GM18861 (cell line): ENCODE measurements at regions not wholly inside any gene's neighbourhood (a gene's known extent, or its start where the extent isn't known, plus 50 kb on each side); places are given as distances from the start of the nearest gene placed in this dataset.

Experiments
- ATAC-seq: cut with Tn5 transposase; IDR thresholded peaks from one replicate; pipeline ENCODE4 v1.9.1; 2021; ENCODE audit not compliant: unreplicated experiment

GRCh38 chr5:67434466-67434865, 237.9 kb upstream of the CD180 start:
- no peak for ATAC-seq

GRCh38 chr5:67432606-67433005, 236.0 kb upstream of the CD180 start:
- ATAC-seq = no peak

DNA sequence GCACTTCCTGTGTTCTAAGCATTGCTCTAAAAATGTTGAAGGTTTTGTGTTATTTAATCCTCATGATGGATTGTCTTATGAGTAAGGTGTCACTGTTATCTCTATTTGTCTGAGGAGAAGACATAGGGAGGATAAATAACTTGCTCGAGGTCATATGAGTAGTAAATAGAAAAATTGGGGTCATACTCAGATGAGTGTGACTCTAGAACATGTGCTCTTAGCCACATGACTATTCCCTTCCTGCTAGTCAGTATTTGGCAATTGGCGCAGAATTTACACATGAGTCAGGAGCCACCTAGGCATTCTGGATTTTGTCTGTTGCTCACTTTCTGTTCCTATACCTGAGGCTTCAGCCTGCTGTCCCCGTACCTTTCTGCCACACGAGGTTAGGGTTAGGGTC, 234.6 kb upstream of the CD180 start:
- ATAC-seq = no peak

GRCh38 chr5:67427850-67428298, 231.3 kb upstream of the CD180 start:
- no peak for ATAC-seq

DNA sequence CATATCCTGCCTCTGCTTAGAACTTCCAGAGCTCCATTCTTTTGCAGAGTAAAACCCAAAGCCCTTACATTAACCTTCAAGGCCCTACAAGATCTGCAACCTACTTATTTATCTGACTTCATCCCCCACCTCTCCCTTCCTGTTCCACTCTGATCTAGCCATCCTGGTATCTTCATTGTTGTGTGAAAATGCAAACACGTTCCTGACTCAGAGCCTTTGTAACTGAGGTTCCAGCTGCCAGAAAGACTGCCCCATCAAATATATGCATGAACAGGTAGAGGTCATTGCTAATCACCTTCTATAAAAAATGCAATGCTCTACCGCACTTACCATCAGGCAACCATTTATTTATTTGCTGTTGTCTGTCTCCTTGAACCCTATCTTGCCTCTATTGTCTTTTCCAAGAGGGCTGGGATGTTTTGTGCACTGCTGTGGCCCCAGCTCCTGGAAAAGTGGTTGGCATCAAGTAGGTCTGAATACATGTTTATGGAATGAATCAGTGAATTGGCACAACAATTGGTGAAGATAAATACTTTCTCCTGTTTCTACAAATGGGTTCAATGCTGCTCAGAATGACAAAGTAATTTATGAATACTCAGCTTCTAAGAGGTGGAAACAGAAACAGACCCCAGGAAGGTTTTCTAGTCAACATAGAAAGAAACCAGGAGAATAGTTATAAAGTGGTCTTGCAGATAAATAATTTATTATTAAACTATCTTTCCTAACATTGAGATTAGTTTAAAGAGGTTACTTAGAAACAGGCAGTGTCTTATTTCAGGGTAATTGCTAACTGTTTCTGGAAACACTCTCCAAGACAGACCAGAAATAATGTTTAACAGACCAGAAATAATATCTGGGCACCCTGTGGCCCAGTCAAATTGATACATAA, 230.6 kb upstream of the CD180 start:
- ATAC-seq = no peak

DNA sequence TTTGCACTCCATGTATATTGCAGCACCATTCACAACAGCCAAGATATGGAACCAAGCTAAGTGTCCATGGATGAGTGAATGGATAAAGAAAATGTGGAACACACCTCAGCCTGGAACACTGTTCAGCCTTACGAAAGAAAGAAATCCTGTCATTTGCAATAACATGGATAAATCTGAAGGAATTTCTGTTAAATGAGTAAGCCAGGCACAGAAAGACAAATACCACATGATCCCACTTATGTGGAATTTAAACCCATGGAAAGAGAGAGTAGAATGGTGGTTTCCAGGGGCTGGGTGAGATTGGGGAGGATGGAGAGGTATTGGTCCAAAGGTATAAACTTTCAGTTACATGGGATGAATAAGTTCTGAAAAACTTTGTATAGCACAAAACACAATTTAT, 228.9 kb upstream of the CD180 start:
- ATAC-seq = no peak

DNA sequence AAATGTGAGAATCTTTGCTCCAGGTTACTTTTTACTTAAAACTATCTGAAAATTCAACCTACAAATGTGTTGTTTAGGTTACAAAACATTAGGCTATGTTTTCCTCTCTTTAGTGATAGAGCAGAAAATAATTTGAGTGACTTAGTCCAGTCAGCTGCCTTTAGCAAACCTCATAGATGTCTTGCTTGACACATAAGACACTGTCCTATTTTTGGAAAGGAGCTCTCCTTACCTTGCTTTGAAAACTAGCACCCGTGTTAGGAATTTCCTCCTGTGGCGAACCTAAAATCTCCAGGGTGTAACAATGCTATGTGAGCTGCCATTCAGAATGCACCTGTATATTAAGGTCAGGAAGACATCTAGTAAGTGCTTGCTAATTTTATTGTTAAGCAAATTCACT, 221.2 kb upstream of the CD180 start:
- no peak for ATAC-seq

DNA sequence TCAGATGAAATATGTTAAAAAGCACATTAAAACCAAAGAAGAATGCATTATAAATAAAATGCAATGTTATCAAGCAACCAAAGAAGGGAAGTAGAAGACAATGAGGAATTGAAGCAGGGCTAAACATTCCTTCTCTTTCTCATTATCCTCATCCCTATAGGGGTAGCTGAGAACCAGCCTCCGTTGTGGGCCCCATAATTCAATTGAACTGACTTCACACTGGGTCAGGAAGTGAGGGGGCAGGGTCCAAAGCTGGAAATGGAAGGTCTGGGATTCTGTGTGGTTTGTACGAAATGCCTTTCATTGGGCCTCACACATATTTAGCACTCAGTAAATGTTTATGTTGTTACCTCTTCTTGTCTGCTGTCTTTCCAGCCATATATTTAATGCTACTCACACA, 220.4 kb upstream of the CD180 start:
- ATAC-seq = no peak

DNA sequence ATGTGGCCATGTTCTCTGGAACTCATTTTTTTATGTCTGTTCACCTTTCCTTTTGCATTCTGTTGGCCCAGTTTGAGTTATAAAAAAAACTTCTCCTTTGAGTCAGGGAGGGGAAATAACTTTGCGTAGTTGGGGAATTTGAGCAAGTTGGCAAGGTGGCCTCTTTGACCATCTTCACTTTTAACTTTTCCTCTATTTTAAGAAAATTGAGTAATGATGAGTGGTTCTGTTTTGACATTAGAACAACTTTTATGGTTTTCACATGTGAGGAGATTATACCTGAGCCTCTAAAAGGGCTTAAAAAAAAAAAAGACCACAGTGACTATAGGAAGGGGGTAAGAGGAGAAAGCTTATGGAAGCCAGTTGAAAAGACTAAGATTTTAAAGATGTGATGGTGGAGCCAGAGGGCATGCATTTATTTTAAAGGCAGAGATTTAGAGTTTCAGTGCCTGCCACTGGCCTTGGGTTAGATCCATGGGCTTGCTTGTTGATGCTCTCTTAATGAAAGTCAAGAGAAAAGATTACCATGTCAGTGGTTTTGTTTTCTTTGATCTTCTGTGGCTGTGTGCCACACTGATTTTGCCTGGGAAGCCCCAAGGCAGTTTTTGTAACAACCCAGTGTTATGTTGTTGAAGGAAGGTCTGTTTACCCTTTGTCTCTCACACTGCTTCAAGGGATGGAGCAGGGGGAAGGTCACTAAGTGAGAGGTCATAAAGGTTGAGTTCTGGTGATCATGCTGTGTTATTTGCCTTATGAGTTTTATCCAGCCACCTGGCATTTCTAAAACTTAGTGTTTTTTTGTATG, 219.7 kb upstream of the CD180 start:
- ATAC-seq = no peak

DNA sequence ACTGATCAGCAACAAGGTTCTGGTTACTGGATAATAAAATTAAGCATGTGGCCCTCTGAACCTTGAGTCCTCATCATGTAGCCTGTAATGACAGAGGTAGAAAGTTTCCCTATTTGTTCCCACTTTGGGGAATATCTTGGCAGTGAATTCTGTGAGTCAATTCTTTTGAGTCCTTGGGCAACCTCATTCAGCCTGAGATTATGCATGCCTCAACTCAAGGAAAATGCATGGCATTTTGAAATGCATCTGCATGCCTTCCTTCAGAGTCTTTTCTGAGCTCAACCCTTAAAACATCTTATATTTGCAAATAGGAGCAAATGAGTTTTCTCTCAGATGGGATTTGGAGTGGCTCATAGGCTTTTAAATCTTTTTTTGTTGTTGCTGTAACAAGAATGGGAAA, 218.1 kb upstream of the CD180 start:
- ATAC-seq = no peak

DNA sequence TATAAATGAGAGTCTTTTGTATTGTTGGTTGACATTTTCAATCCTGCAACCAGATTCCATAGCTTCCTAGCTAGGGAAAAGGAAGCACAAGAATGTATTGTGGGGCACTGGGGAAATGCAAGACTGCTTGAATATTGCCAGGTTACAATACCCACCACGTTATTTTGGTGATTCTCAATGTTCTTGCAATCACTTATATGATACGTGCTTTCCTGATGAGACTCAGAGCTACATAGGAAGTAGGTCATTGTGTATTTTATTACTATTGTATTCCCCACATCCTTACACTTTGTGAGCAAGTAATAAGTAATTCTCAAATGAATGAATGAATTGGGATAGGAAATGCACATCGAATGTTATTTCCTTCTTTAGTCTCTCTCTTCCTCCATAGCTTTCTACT, 217.1 kb upstream of the CD180 start:
- ATAC-seq = no peak

GRCh38 chr5:67409126-67409777, 212.7 kb upstream of the CD180 start:
- ATAC-seq = no peak

GRCh38 chr5:67407979-67408378, 211.4 kb upstream of the CD180 start:
- no peak for ATAC-seq

DNA sequence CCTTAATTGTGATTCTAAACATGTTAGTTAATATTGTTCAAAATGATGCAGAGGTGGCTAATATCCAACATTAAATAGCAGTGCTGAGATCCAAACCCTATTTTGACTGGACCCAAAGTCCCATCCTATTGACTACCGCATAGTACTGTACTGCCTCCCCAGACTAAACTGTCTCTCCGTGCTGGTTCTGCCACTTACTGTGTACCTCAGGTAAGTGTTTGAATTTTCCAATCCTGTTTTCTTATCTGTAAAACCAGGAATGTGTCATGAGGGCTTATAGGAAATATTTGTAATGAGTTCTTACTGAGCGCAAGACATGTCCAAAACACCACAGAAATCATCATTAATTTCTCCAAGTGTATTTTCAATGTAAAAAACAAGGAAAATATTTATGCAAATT, 209.2 kb upstream of the CD180 start:
- no peak for ATAC-seq

GRCh38 chr5:67405101-67405364, 208.4 kb upstream of the CD180 start:
- no peak for ATAC-seq

DNA sequence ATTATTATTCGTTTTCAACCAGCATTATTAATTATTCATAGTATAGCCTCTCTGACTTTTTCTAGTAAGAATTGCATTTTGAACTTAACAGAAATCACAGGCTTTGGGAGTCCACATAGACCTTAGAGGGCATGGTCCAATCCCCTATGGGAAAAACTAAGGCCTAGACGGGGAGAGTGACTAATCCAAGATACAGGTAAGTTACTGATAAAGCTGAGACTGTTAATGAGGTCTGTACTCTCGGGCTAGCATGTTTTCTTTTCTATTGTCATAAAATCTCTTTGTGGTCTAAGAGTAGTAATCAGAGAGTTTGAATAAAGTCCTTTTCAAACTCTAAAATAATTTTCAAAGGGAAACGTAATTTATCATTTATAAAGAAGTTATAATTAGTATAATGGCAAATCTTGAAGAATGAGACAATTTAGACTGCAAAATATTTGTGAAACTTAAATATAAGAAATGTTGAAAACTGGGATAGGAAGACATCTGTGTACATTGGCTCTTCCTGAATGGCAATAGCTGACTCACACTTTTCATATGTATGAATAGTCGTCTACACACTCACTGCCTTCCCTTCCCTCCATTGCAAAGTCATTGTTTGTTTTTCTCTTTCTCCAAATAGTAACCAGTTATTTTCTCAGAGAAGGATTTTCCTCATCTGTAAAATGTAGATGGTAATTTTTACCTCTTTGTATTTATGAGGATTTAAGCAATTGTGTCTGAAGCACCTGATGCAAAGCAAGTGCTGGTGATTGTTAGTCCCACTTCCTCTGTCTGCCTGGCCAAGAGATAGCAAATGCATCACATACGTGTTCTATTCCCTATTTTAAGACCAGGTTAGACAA, 207.9 kb upstream of the CD180 start:
- ATAC-seq = no peak

DNA sequence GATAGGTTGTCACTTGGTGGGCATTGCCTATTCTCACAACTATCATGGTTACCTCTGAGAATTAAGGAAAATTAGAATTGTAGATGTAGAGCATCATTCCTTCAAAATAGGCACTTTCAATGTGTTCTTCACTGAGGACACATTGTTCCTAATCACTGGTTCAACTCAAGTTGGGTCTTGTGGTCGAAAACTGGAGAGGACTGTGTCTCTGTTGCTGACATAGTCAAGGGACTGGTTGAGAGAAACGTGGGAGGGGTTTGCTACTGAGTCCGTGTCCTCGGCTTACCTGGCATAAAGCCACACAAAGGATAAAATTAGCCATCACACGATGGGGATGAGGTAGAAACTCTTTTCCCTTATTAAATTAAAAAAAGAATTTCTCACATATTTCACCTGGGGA, 205.9 kb upstream of the CD180 start:
- ATAC-seq = no peak

- no peak for ATAC-seq
Observed at GRCh38 chr5:67401172-67401571, 204.6 kb upstream of the CD180 start.

- no peak for ATAC-seq
Observed at GRCh38 chr5:67400752-67401151, 204.2 kb upstream of the CD180 start.

- ATAC-seq = no peak
Observed at GRCh38 chr5:67395790-67396418, 199.3 kb upstream of the CD180 start.

GRCh38 chr5:67393211-67393610, 196.6 kb upstream of the CD180 start:
- no peak for ATAC-seq
